GM18520 (cell line): ENCODE measurements at regions not wholly inside any gene's neighbourhood (a gene's known extent, or its start where the extent isn't known, plus 50 kb on each side); places are given as distances from the start of the nearest gene placed in this dataset.

ENCODE experiments used
- ATAC-seq: cut with Tn5 transposase; IDR thresholded peaks from one replicate; pipeline ENCODE4 v1.9.1; 2021; ENCODE audit not compliant: unreplicated experiment

DNA sequence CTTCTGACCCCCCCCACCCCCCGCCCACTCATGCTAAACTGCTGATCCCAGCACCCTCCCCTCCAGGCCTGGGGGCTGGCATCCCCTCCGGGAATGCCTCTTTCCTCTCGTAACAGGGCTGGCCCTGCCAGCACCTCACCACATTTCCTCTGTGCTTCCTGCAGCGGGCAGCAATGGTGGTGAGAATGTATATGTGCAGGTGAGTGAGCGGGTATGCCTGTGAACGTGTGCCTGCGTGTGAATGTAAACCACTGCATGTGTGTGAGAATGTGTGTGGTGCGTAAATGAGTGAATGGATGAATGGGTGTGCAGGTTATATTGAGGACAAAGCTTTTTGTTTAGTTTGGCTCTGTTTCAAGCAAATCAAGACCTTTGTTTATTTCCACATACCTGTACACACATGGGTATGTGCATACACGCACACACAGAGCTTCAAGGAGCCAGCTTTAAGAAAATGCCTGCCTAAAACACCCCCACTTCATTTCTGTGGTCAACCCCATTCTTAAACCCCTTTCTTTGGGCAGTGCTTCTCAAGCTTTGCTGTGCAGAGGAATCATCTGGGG is 95.7 kb upstream of the SHB start:
- no peak for ATAC-seq

DNA sequence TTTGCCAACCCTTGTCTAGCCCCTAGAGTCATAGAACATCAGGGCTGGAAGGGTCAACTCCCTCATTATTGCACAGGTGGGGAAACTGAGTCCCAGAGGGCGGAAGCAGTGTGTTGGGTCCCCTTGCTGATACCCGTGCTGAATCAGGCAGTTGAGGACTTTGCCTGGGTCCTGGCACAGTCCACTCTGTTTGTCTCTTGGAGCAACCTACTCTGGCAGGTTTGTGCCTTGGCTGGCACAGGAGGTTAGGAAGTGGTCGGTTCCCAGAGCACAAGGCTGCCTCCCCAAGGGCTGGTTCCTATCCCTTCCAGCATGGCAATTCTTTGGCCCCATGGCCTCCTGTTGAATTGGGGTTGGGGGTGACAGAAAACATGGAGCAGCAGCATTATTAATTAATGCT is 94.5 kb upstream of the SHB start:
- ATAC-seq = no peak

DNA sequence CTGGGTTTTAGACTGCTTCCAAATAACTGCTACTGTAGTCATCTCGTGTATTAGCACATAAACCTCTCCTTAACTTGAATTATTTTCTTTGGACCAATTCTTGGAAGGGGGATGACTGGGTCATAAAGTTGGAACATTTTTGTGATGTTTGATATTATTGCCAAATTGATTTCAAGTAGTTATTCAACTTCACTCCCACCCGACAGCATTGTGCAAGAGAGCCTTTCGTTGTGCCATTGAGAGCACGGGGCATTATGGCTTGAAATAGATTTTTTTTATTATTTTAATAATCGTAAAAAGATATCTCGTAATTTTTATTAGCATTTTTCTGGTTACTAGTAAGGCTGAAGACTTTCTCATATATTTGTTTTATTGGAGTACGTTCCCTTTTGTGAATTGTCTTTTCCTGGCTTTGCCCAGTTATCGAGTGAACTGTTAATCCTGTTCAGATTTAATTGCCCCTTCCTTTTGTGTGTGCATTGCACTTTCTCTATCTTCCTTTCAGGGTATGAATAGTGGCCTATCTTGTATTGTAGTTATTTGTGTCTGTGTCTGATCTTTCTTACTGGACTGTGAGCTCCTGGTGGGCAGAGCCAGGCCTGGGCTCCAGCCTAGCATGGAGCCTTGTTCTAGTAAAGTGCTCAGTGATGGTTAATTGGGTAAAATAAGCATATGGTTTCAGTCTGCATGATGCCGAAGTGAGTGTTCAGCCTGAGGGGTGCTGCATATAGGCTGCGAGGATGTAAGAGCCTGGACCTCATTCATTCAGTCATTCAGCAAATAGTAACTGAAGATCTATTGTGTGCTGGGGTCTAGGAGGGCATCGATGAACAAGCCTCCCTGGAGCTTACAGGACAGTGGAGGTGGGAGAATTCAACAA is 93.5 kb upstream of the SHB start:
- ATAC-seq = no peak

DNA sequence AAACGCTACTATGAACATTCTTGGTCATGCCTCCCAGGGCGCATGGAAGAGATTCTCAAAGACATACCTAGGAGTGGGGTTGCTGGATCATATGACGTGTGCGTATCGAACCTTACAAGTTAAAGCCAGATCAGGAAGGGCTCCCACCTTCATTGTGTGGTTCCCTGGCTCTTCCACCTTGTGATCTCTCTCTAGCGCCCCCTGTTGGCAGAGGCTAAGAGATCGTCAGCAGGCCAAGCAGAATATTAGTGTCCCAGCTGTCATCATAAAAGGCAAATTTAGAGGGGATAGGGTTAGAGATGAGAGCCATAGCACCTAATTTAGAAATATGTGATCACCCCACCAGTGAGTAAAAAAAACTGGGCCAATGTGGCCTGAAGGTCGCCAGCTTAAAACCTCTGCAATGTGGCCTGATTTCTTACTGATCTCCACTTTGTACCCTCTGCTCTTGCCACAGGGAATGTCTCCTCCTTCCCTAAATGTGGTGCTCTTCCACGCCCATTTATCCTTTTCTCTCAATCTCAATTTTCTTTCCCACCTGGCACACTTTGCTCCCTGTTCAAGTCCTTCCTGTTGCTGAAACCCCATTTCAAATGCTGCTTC is 91.7 kb upstream of the SHB start:
- no peak for ATAC-seq

DNA sequence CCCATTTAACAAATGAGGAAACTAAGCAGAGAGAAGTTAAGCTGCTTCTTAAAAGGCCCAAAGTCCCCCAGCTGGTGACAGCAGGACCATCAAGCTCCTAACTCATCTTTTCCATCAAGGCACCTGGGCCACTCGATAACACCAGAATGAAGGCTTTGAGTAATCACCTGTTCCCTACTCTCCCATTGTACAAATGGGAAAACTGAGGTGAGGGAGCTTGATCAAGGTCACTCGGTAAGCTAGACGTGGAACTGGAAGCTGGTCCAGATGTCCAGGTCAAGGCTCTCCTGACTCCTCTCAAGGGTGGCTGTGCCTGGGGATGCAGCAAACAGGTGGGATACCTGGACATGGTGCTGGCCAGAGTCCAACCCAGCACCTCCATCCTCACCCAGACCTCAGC is 90.6 kb upstream of the SHB start:
- ATAC-seq = no peak

DNA sequence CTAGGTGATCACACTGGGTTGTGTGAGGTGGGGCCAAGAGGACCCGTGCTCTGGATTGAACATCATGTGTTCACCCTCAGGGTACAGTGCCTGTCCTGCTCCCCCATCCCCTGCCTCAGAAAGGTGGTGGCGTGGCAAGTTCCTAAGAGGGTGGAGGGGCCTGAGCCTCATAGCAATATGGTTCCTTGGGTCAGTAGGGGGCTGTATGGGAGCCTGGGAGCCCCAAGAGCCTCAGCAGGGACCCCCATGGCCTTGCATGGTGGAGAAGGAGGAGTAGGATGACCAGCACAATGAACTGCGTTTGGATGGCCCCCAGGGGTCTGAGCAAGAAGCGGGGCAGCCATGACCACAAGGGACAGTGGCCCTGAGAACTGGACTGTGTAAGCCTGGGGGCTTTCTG is 89.6 kb upstream of the SHB start:
- ATAC-seq = no peak

DNA sequence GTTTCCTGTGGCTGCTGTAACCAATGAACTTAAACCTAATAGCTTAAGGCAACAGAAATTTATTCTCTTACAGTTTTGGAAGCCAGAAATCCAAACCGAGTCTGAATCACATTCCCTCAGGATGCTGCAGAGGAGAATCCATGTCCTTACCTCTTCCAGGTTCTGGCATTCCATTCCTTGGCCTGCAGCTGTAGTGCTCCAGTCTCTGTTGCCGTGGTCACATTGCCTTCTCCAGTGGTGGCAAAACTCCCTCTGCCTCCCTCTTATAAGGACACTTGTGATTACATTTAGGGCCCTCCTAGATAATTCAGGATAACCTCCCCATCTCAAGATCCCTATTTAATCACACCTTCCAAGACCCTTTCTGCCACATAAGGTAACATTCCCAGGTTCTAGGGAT is 88.7 kb upstream of the SHB start:
- ATAC-seq = no peak

DNA sequence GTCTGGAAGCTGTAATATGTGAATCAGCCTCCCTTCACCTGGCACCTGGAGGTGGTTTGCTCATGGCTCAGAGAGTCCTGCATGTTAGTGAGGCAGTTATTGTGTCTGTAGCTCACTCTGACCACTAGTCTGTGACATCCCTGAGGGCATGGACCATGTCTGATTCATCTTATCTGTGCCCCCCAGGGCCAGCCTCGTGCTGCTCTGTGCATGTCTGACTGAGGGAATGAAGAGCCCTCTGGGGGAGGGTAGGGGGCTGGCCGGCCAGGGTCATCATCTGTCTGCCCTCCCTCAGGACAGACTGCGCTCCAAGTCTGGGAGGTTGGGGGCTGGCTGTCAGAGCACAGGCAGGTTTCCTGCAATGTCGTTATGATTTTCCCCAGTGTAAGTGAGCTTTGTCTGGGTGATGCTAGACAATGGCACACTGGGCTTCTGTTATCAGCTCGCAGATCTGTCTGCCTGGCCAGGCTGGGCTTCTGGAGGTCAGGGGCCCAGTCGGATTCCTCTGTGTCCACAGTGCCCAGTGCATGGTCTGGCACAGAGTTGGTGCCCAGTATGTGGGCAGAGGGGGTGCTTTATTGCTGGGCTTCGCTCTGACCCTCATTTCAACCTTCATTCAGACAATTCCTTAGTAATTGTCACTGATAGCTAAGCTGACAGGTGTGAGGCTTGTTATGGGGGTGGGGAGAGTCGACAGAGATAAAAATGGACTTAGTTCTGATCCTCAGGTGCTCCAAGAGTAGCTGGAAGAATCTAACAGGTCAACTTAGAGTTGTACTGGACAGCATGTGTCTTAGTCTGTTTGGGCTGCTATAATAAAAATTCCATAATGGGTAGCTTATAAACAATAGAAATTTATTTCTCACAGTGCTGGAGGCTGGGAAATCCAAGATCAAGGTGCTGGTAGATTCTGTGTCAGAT is 85.7 kb upstream of the SHB start:
- no peak for ATAC-seq

DNA sequence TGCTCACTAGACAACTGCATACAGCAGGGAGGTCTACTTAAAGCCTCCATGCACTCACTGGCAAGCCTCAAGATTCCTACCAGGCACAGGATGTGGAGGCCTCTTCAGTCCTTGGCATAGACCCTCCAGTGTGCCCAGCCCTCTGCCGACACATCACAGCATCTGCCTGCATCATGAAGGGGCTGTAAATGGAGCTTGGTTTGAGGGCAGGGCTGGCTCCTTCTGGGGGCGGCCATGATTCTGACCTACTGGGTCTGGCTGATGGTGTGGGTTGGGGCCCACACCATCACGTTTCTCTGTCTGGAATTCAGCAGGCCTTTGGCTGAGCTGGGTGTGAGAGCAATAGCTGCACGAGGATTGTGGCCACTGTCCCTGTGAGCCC is 84.9 kb upstream of the SHB start:
- no peak for ATAC-seq

DNA sequence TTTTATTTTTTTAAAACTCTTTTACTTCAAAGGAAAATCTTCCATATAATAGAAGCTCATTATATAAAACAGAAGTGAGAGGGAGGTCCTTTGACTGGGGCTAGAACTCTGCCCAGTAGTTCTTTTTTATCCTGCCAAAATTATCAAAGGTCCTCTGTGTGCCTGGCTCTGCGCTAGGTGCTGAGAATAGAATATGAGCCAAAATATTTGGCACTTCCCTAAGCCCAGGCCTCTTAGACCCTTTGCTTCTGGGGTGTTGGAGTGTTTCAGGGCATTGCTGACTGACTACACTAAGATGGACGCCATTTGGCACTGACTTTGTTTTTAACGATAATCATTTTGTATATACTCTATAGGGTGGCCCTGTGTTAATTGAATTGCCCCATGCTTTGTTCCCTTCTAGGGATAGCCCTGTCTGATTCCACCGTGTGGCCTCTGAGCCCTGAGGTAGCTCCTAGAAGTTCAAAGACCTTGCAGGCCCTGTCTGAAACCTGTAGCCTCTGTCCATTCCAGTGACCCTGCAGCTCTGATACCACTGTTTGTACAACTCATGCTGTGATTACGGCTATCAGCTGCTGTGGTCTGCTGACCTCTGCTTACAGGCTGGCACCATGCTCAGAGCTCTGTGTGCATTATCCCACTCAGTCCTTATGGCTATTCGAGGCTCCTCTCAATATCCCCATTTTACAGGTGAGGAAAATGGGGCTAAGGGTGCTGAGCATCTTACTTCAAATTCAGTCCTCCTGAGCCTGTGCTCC is 84.3 kb upstream of the SHB start:
- no peak for ATAC-seq

DNA sequence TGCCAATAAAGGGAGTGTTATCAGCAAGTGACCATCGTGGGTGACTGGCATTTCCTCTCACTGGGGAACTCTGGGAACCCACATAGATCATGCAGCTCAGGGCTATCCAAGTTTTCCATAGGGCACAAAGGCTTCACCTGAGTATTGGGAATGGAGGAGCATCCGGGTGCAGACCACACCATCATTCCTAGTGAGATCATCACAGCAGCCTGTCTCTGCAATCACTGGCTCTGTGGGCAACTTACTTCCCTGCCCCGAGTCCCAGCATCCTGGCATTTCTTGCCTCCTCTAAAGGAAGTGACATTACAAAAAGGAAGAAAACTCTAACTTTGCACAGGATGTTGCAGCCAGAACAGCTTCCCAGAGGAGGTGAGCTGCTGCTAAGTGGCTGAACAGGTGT is 80.6 kb upstream of the SHB start:
- ATAC-seq = no peak

DNA sequence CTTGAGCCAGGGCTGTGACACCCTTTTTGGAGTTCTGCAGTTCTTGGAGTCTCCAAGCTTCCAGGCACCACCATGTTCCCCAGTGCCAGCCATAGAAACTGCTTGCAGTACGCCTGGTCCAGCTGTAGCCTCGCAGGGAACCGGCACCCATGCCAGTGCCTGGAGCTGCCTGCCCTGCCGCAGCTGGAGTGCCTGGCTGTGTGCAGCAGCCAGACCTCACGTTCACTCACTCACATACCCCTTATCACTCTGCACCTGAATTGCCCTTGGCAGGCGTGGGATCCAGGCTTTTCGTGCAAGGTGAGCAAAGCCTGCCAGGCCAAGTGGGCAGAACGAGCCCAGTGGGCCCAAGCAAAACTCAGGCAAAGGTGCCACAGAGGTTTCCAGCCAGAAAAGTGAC is 77.8 kb upstream of the SHB start:
- ATAC-seq = no peak

DNA sequence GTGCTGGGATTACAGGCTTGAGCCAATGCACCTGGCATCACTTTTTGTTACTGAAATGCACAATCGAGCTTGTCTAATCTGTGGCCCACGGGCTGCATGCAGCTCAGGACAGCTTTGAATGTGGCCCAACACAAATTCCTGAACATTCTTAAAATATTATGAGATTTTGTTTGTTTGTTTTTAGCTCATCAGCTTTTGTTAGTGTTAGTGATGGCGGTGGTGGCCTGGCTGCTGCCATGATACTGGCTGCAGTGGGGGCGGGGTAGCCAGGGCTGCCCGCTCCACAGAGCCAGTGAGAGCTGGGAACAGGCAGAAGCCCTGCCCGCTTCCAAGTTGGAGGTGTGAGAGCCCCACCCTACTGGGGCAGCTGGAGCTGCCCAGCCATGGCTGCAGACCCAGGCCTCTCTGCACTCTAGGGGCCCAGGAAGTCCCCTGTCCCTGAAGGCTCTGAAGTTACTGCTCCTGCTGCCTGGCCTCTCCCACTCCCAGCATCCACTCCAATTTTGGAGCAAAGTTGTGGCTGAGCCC is 76.6 kb upstream of the SHB start:
- ATAC-seq = no peak

DNA sequence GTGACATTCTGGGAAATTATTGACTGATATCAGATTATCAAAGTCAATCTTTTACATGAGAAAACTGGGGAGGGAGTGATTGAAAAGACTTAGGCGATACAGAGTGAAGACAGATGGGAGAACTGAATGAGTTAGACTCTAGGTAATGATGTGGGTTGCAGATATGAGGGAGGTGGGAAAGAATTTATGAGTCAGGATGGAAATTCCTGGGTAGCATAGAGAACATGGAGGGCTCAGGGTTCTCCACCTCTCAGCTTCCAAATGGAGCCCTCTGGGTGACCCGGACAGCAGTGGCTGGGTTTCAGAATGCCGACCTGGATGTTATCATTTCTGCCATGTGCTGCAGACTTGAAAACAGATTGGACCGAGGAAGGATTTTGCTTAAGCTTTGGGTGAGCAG is 75.4 kb upstream of the SHB start:
- no peak for ATAC-seq

DNA sequence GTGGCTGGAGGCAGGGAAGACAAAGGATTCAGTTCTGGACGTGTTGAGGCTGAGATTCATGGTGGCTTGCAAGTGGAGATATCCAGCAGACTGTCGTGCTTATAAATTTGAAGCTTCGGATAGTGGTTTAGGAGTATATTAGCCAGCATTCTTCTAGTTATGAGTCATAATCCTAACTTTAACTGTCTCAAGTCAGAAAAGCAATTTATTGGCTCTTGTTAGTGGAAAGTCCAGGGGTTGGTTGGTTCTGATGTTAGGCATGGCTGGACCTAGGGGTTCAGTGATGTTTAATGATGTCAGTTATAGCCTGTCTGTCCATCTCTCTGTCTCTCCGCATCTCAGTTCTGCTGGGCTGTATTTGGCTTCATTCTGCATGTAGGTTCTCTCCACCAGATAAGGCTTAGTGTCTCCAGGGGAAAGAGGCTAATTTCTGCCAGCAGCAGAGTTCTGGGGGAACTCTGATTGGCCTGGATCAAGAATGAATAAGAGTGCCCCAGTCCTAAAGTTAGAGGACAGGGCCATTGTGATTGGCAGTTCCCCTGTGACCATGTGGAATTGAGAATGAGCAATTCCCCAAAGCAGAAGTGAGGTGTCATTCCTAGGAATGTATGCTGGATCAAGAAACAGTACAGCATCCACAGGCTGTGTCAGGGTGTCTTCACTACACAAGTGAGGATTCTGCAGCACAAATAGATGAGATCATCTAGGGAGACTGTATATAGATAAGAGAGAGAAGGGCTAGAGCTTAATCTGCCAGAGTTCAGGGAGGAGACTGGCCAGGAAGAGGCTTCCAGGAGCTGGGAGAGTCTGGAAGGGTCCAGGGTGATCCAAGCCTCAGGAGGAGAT is 72.9 kb upstream of the SHB start:
- no peak for ATAC-seq

DNA sequence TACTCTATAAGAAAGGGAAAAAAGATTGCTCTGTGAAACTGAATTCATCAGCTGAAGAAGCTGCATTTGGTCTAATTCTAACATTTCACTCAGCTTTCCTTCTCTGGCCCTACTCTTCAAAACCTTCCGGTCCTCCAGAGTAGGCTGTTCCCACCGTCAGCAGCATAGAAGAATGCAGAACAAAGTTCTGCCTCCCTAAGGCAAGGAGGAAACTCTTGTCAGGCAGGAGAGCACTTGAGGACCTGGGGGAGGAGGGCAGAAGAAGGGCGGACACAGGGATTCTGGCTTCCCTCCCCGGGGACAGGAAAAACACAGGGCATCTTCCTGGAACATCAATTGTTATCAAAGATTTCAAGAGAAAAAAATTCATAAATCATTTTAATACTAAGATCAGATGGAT is 69.2 kb upstream of the SHB start:
- ATAC-seq = no peak

DNA sequence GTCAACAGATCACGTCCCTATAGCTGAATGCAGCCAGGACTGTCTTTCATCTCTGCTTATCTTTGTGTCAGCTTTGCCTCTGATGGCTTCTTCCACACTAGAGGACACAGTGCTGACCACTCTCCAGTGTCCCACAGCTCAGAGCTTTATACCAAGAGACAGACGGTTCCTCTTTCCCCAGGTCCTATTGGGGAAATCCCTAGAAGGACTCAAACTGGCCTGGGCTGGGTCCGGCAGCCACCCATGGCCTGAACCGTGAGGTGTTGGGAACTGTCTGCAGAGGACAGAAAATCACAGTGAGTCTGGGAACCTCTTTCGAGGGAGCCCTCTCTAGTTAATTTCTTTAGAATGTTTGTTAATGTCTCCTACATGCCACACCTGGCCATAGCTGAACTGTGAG is 68.3 kb upstream of the SHB start:
- no peak for ATAC-seq

DNA sequence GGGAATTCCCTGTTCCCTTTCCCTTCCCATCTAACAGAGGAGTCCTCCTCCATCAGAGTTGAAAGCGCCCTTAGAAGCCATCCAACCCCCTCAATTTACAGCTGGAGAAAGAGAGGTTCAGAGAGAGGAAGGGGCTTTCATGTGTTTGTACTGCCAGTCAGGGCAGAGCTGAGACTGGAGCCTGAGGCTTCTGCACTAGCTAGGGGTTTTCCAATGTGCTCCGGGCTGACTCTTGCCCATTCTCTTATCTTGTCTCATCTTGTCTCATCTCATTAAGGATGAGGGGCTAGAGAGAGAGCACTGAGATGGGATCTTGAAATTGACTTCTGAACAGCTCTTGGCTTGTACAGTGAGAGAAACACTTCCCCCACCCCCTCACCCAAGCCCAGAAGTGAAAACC is 67.4 kb upstream of the SHB start:
- no peak for ATAC-seq

DNA sequence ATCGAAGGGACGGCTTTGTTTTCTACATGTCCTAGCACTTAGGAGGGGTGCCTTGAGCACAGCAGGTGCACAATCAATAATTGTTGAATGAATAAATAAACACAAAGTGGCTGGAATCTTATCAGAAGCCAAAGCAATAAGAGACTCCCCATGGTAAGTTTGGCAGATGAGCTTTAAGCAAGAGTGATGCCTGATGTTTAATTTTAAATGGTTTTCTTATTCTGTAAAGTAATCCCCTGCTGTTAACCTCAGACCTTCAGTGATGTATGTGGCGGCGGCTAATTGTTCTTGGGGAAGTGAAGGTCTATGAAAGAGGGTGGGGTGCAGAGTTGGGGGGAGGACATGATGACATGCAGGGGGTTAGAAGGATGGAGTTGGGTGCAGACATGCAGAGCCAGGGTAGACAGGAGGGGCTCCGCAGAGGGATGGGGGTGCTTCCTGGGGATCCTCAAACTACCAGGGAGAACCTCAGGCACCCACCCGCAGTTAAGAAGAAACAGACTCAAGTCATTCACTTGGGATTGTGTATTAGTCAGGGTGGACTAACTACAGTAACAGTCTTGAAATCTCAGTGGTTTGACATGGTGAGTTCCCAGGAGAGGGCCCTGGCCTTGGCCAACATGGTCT is 65.7 kb upstream of the SHB start:
- no peak for ATAC-seq
